HFF-Myc (cell line): ENCODE measurements at regions not wholly inside any gene's neighbourhood (a gene's known extent, or its start where the extent isn't known, plus 50 kb on each side); places are given as distances from the start of the nearest gene placed in this dataset.

Experiments used
- DNase-seq: peaks from one replicate; pipeline ENCODE4 v3.0.0-alpha.2; 2011; ENCODE audit warnings: low read depth; ENCODE audit errors: extremely low read depth
- H3K4me3 ChIP-seq: replicated peaks from 2 replicates; pipeline ENCODE4 v1.5.1; 2011; ENCODE audit warnings: low read depth, mild to moderate bottlenecking, control low read depth, low read length
- CTCF ChIP-seq: IDR thresholded peaks from 2 replicates; pipeline ENCODE4 v1.5.1; 2012; ENCODE audit warnings: mild to moderate bottlenecking, low read depth, low read length, control low read depth; ENCODE audit errors: missing control alignments

GRCh38 chr5:173505634-173506033 lies 110.8 kb downstream of the BOD1 start:
- TF ChIP-seq CTCF = no peak
- no peak overlapping the region for H3K4me3 ChIP-seq
- DNase-seq = no peak

GRCh38 chr5:173501922-173502321 lies 114.5 kb downstream of the BOD1 start:
- no peak for DNase-seq
- no peak for TF ChIP-seq CTCF
- no peak overlapping the region for H3K4me3 ChIP-seq

- DNase-seq = no peak
- TF ChIP-seq CTCF = no peak
- no peak overlapping the region for H3K4me3 ChIP-seq
Measured at GRCh38 chr5:173501271-173501670, 115.2 kb downstream of the BOD1 start.

- DNase-seq = no peak
- no peak for TF ChIP-seq CTCF
- H3K4me3 ChIP-seq = no peak overlapping the region
Measured at GRCh38 chr5:173500213-173500560, 116.3 kb downstream of the BOD1 start.

GRCh38 chr5:173499471-173500212 lies 116.8 kb downstream of the BOD1 start:
- no peak overlapping the region for H3K4me3 ChIP-seq
- no peak for DNase-seq
- no peak for TF ChIP-seq CTCF

- no peak overlapping the region for H3K4me3 ChIP-seq
- TF ChIP-seq CTCF = no peak
- no peak for DNase-seq
Measured at GRCh38 chr5:173498739-173499470, 117.5 kb downstream of the BOD1 start.
